DND-41 (cell line): ENCODE measurements at regions not wholly inside any gene's neighbourhood (a gene's known extent, or its start where the extent isn't known, plus 50 kb on each side); places are given as distances from the start of the nearest gene placed in this dataset.

Experiments
- CTCF ChIP-seq: IDR thresholded peaks from 2 replicates; pipeline ENCODE4 v1.5.1; 2012; ENCODE audit warnings: borderline replicate concordance, low read length, moderate library complexity, mild to moderate bottlenecking; ENCODE audit not compliant: poor library complexity, severe bottlenecking; ENCODE audit errors: extremely low read depth
- EZH2 ChIP-seq: IDR thresholded peaks from 3 replicates; pipeline ENCODE4 v1.6.1; 2012; ENCODE audit warnings: borderline replicate concordance, low read depth, mild to moderate bottlenecking, moderate library complexity, low read length, inconsistent platforms; ENCODE audit not compliant: severe bottlenecking

GRCh38 chr13:90382425-90382824 is 965.1 kb upstream of the MIR17HG start:
- TF ChIP-seq CTCF (no peak), EZH2 (no peak)
